ENCODE measurements at regions not wholly inside any gene's neighbourhood (a gene's known extent, or its start where the extent isn't known, plus 50 kb on each side); places are given as distances from the start of the nearest gene placed in this dataset.

GRCh38 chr13:53920916-53921315 lies 892.3 kb downstream of the OLFM4 start:
- Histone ChIP-seq H3K23me2 (ENCODE audit: insufficient read length, low read depth, low read length, poor library complexity, severe bottlenecking) (no peaks in the 10 kb centered on the region), H2BK12ac (ENCODE audit: insufficient read length, low read depth, low read length) (no peak overlapping the region), H2AK5ac (ENCODE audit: insufficient read length, low read length) (no peak overlapping the region), H3K56ac (ENCODE audit: insufficient read length, low read depth, low read length) (no peak overlapping the region), H3K9ac (ENCODE audit: extremely low read depth, insufficient read length, low read length) (no peak overlapping the region), H3K79me1 (ENCODE audit: insufficient read depth, low read depth, low read length, poor library complexity, severe bottlenecking) (no peaks in the 10 kb centered on the region), H3K27me3 (ENCODE audit: insufficient read depth, low read length) (no peaks in the 10 kb centered on the region), H4K91ac (ENCODE audit: insufficient read length, low read depth, low read length) (no peak overlapping the region), H4K20me1 (ENCODE audit: control insufficient read depth, insufficient read depth, insufficient read length) (no peaks in the 10 kb centered on the region), H2BK15ac (ENCODE audit: low read depth, low read length) (no peak overlapping the region), H3K23ac (ENCODE audit: insufficient read length, low read depth, low read length) (no peak overlapping the region), H2AFZ (ENCODE audit: low read length) (no peak overlapping the region), H3K18ac (ENCODE audit: insufficient read length, low read depth, low read length) (no peak overlapping the region), H2BK20ac (ENCODE audit: low read depth, low read length, poor library complexity, severe bottlenecking) (no peak overlapping the region), H3K9me3 (ENCODE audit: control insufficient read depth, low read depth, low read length) (no peaks in the 10 kb centered on the region), H2BK5ac (ENCODE audit: insufficient read length, low read length) (no peak overlapping the region), H4K8ac (replicated peaks; ENCODE audit: insufficient read length, low read depth, low read length) (no peak overlapping the region), H4K5ac (ENCODE audit: insufficient read length, low read depth, low read length) (no peak overlapping the region), H2BK120ac (ENCODE audit: low read depth, low read length, poor library complexity, severe bottlenecking) (no peak overlapping the region), H3K79me2 (ENCODE audit: insufficient read depth, low read length) (no peaks in the 10 kb centered on the region), H3K4me2 (ENCODE audit: insufficient read depth, insufficient read length, low read length) (no peak overlapping the region), H3T11ph (ENCODE audit: low read length) (no peak overlapping the region), H3K27ac (ENCODE audit: insufficient read length, low read depth, low read length) (no peak overlapping the region), H3K4me1 (ENCODE audit: insufficient read depth, low read length) (no peaks in the 10 kb centered on the region), H3K4ac (ENCODE audit: low read depth, low read length) (no peak overlapping the region), H3K14ac (ENCODE audit: insufficient read depth, low read length) (no peak overlapping the region)
- H3K27ac Mint-ChIP-seq, result peak overlapping the region in 1 of 3 experiments; percentile 2; a peak in 1 of 7 replicates
- no peaks in the 10 kb centered on the region for H3K9me3 Mint-ChIP-seq
- peak; percentile 26 for DNase-seq
- H3K36me3 Mint-ChIP-seq (ENCODE audit: insufficient read depth in 1 of 3, low read depth in 3 of 3), result no peaks in the 10 kb centered on the region
- no peaks in the 10 kb centered on the region for H3K27me3 Mint-ChIP-seq (ENCODE audit: low read depth)
- TF ChIP-seq CTCF (conservative IDR thresholded peaks at IDR 0.05), result no peak
- H3K4me1 Mint-ChIP-seq, result peaks cover 0 to 3% of the 10 kb centered on the region in 2 experiments; a peak in 1 of 4 replicates
- no peak overlapping the region for H3K4me3 Mint-ChIP-seq
- WGBS (ENCODE audit: extremely low coverage, insufficient read length, low lambda C conversion rate), result no CpG with 5 or more reads among the region's 10 CpGs

Data from H9 (cell line).